Left hindlimb (tissue), 1 donor: ENCODE measurements at regions not wholly inside any gene's neighbourhood (a gene's known extent, or its start where the extent isn't known, plus 50 kb on each side); places are given as distances from the start of the nearest gene placed in this dataset.

ENCODE experiments used
- DNase-seq: peaks from one replicate; pipeline ENCODE4 v3.0.0-alpha.2; 2018

- no peak for DNase-seq
Observed at GRCh38 chr2:150606380-150607060, 119.1 kb upstream of the RND3 start.

GRCh38 chr2:150605664-150606063 lies 118.2 kb upstream of the RND3 start:
- no peak for DNase-seq

- DNase-seq: no peak
Observed at GRCh38 chr2:150601280-150602038, 114.0 kb upstream of the RND3 start.

- no peak for DNase-seq
Observed at GRCh38 chr2:150599889-150600288, 112.4 kb upstream of the RND3 start.

- no peak for DNase-seq
Observed at GRCh38 chr2:150598383-150598782, 110.9 kb upstream of the RND3 start.

- no peak for DNase-seq
Observed at GRCh38 chr2:150595803-150596470, 108.5 kb upstream of the RND3 start.

GRCh38 chr2:150594299-150594698 lies 106.8 kb upstream of the RND3 start:
- no peak for DNase-seq

GRCh38 chr2:150591496-150592285 lies 104.2 kb upstream of the RND3 start:
- DNase-seq: no peak

GRCh38 chr2:150589681-150590080 lies 102.2 kb upstream of the RND3 start:
- DNase-seq: no peak

GRCh38 chr2:150588506-150588870 lies 101.0 kb upstream of the RND3 start:
- no peak for DNase-seq

GRCh38 chr2:150587547-150588505 lies 100.4 kb upstream of the RND3 start:
- DNase-seq: no peak

- DNase-seq: no peak
Observed at GRCh38 chr2:150586858-150587257, 99.4 kb upstream of the RND3 start.

- DNase-seq: no peak
Observed at GRCh38 chr2:150585221-150585971, 97.9 kb upstream of the RND3 start.

- DNase-seq: no peak
Observed at GRCh38 chr2:150584081-150584480, 96.6 kb upstream of the RND3 start.

GRCh38 chr2:150581717-150582472 lies 94.4 kb upstream of the RND3 start:
- DNase-seq: no peak

GRCh38 chr2:150578481-150578880 lies 91.0 kb upstream of the RND3 start:
- DNase-seq: no peak

- DNase-seq: no peak
Observed at GRCh38 chr2:150575861-150576260, 88.4 kb upstream of the RND3 start.

- no peak for DNase-seq
Observed at GRCh38 chr2:150572961-150573395, 85.5 kb upstream of the RND3 start.

- no peak for DNase-seq
Observed at GRCh38 chr2:150572194-150572766, 84.8 kb upstream of the RND3 start.

- no peak for DNase-seq
Observed at GRCh38 chr2:150571121-150571520, 83.7 kb upstream of the RND3 start.
